Renal pelvis (tissue), 1 donor: ENCODE measurements at regions not wholly inside any gene's neighbourhood (a gene's known extent, or its start where the extent isn't known, plus 50 kb on each side); places are given as distances from the start of the nearest gene placed in this dataset.
A peak's percentile ranks its signal among the peaks of the same experiment; 100 is the strongest.

Experiments used
- DNase-seq: peaks from one replicate; pipeline ENCODE4 v3.0.0-alpha.2; 2013

DNA sequence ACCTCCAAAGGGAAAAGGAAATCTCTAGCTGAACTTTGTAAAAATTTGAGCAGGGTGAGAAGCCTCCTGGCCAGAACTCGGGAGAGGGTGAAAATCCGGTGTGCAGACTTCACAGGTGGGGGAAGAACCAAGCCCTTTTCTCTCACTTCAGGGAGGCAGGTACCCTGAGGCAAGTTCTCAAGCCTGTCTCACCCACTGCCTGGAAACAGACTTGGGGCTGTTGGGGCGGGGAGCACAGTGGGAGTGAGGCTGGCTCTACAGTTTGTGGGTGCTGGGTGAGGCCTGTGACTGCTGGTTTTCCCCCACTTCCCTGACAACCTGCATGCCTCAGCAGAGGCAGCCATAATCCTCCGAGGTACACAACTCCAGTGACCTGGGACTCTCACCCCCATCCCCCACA, 187.1 kb downstream of the KIF4B start:
- no peak for DNase-seq

DNA sequence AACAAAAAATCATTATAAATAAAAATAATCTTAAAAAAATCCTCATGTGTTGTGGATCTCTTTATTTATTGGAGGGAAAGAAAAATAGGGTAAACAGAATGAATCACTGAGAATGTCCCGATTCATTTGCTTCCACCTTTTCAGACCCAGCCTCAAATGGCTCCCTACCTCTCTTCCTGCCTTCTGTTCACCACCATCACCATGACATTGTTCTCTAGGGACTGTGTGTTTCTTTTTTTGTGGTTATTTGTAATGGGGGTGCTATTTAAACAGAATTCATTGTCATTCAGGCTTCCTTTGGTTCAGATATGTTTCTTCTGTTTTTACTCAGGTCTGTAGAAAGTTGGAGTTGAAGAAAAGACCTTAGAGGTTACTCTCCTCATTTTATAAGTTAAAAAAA, 198.2 kb downstream of the KIF4B start:
- no peak for DNase-seq

DNA sequence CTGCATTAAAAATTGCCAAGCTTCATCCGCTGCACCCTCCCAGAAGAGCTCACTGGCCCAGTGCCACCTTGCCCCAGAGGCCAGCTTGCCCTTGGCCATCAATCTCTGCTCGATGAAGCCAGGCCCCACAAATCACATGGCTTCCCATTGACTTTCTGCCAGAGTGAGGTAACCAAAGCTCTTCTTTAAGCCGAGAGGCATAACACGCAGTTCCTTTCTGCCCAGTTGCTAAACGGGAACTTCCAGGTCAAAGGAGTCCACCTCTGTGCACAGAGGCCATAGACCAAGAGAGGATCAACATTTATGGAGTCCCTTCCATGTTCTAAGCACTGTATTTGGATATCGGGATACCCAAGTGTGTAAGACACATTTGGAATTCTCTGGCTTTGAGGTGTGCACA, 208.8 kb downstream of the KIF4B start:
- DNase-seq = no peak

DNA sequence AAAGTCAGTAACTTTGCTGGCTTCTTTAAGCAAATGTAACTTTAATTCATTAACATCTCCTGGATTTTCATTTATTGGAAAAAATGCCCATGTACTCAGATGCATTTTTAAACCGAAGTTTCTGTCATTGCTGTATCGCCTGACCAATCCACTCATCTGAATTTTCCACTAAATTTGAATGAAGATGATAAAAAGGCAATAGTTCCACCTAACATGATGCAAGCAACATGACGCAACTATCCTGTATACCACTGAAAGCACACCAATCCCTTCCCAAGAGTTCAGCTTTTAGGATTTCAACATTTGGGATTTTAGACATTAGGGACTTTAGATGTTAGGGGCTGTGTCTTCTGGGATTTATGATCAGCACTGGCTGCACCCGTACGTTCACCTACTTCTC, 215.6 kb downstream of the KIF4B start:
- no peak for DNase-seq

DNA sequence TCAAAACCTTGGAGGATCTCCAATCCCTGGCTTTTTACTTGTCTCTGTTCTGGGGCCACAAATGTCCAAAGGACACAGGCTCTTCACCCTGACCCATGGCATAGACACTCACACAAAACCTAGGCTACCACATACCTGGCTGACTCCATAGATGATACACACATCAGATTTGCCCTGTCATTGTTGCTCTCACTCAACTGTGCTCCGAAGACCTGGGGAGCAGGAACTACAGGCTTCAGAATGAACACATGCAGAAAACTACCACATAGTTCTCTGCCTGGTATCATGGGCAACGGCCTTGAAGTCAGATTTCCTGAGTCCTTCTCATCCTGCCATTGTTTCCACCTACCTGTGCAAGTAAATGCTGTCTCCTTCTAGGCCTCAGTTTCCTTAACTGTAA, 226.2 kb downstream of the KIF4B start:
- DNase-seq = no peak

DNA sequence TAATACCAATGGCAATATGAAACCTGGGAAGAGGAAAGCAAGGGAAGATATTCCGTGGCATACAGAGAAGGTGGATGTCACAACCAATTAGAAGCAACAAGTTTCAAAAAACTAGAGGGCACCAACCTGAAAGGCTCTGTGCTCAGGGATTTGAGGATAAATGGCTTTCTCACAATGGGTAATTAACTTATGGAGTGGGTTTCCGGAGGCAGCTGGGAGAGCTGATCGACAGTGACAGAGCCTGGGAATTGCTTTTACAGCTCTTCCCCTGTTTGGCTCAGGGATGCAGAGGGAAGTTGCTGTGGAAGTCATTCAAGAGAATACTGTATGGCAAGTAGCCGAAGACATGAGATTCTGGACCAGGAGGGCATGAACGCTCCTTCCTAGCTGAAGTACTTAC, 237.0 kb downstream of the KIF4B start:
- no peak for DNase-seq

DNA sequence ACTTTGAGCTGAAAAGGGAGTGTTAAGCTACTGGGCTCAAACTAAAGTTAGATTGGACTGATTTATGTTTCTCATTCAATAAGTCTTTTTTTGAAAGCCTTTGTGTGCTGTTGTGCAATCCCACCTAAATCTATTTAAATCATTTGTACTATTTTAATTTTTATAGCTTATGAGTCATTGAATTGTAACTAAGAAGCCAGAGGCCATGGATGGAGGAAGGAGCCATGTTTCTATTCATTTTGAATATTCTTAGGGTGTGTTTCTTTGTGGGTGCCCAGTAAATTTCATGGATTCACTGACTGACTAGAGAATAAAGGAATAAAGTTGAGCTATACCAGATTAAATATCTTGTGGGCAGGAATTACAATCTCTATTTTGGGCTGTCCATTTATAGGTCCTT, 238.5 kb downstream of the KIF4B start:
- no peak for DNase-seq

DNA sequence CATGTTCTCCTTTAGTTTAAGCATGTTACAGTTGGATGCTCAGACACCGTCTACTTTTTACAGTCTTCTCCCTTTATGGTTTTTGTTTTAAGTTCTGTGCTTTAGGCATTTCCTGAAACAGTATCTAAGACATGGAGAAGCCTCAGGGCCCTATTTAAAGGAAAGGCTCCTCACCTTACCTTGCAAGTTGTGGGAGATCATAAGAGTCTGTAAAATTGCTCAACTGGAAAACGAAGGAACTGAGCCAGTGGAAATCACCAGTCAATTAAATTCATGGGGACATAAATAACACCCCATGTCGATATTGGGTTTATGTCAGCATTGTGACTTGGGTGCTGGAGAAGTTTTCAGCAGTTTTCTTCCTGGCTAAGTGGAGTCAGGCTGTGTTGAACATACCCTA, 239.2 kb downstream of the KIF4B start:
- no peak for DNase-seq

DNA sequence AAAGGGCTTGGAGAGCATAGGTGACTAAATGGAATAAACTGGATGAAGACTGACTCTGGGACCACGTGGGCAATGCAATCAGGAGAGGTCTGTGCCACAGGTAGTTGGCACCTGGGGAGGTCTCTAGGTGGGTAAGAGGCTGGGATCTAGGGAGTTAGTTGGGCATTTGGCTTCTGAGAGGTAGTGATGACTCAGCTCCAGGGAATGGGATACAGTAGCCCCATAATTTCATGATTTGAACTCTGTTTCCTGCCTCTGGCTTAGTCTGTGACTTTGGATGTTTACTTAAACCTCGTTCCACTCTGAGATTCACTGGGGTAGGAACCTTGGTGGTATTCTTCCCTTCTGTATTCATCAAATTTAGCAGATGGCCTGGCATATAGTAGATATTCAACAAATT, 240.8 kb downstream of the KIF4B start:
- DNase-seq = no peak

DNA sequence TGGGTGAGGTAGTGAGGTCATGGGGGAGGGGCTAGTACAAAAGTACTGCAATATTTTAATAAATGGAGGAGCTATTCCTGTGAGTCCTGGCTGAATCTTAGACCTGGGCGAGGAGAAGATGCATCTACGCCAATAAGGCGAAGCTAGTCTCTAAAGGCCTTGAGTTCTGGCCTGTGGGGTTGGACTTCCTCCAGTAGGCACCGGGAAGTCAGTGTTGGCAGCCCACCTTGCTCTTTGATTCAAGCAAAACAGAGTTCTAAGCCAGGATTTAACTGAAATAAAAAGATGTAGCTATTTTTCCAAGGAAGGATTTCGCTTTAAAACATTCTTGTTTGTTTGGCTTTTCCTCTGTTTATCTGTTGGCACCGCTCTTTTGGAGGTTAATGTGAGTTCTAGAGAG, 244.6 kb downstream of the KIF4B start:
- DNase-seq = no peak

DNA sequence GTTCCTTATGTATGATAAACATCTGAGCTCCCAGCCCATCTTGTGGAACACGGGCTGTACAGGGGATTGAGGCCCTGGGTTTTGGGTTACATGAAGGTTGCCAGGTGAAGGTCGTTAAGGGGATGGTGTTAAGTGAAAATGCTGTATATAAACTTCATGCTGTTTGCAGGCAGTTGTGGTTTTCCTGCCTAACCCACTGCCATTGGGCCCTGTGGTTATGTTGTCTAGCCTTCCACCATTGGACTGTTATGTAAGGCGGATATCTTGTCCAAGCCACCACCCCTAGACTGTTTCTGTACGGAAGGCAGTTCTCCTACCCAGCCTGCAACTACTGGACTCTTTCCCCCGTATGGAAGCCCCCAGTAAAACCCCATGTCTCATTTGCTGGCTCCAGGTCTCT, 246.1 kb downstream of the KIF4B start:
- DNase-seq = no peak

DNA sequence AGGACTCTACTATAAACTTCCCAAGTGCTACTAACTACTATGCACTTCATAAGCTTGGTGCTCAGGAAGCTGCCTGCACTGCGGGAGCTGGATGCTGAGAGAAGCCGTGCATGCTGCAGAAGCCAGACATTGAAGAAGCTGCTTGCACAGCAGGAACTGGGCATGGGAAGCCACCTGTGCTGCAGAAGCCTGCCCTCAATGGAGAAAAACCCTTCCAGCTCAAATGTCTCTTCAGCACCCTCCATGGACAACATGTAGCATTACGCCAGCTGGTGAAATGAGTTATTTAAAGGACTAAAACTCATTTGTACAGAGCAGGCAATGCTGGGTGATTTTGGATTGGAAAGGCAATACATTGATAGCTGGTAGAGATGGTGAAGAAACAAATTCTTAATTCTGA, 247.2 kb downstream of the KIF4B start:
- no peak for DNase-seq

DNA sequence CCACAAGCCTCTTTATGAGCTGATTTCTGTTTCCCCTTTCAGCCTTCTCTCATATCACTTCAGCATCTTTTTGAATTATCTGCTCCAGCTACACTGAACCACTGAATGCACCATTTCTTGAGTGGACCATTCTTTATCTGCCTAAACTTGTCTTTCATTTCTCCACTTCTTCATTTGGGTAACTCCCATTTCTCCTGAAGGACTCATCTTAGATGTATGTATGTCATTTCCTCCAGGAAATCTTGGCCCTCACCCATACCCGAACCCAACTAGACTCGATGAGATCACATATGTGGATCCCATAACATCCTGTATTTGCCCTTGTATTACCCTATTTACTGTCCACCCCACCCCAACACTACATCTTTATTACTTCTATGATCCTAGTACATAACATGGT, 249.8 kb downstream of the KIF4B start:
- no peak for DNase-seq

DNA sequence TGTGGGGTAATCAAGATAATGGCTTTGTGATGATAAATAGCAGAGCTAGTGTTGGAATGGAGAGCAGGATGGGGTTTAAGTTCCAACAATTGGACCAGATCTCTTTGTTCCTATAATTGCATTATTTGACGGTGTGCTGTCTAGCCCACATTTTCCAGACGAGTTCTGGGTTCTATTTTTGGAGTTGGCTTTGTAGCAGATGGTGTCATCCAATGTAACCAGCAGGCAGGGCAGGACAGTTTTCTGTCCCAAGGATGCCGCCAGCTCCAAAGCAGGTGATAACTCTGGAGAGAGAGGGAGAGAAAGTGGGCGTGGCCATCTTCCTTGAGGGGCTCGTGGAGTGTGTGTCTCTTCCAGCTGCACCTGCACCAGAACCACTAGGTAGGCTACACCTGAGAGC, 251.3 kb downstream of the KIF4B start:
- no peak for DNase-seq

DNA sequence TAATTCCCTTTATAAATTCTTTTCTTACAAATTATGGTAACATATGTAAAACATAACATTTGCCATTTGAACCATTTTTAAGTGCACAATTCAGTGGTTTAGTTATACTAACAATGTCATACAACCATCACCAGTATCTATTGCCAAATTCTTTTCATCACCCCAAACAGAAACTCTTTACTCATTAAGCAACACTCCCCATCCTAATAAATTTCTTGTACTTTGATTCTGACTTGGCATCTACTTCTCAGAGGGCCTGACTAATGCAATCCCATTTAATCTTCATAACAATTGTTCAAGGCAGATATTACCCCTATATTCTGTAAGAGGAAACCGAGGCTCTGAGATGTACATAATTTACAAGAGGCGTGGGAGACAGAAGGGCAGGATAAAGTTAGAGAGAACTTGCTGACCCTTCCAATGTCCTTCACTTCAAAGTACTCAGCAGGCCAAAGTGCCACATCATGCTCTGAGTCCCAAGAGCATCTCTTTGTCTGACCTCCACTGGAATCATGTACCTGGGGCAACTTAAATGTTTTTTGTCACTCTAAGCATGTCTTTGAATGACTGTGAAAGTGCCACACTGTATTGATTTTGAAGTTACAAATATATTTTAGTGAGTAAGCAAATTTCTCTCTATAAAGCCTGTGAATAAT, 255.3 kb downstream of the KIF4B start:
- DNase-seq = no peak

DNA sequence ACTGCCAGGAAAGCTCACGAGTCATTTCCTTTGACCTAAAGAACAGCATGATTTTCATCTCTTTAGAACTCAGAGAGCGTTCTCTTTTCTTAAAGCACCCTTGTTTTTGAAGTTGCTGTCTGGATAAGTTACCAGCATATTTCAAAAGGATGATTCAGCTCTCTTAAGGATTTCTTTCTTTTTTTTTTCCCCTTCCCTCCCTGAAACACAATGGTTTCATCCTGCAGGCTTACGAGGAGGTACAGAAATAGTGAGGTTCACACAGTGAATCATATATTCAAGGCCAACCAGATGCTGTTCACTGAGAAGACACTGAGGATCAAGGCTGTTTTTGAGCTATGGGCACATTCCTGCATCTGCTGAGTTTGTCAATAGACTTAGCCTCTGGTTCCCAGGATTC, 257.2 kb downstream of the KIF4B start:
- no peak for DNase-seq

DNA sequence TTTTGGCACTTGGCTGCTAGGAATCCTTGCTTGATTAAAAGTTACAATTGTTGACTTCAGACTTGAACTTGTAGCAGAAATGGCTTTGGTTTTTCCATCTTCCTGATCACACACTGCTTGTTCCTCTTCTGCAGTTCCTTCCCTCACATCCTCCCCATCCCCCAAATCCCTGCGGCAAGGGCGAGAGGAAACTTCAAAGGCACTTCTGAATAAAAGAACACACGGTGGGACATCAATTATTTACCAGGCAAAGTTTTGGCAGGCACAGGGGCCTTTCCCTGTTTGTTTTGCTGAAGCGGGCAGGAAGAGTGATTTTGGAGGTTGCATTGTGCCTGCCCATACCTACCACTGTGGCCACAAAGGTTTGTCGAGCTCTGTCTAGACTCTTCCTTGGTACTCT, 260.9 kb downstream of the KIF4B start:
- DNase-seq = no peak

DNA sequence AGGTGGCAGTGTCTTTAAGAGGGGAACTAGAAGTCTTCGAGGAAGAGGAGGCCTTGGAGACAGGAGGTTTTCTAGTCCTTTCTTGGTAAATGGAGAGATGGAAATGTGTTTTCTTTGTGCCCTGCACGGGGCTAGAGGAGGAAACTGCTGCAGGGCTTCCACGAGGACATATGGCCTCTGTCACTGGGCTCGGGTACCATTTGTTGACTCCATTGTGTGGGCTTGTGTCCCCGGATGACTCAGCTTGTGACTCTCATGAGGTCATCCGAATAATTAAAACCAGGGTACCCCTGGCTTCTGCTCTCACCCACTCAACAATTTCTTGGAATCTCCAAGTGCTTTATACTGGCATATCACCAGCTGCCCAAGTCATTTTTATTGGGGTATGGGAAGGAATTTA, 261.7 kb downstream of the KIF4B start:
- no peak for DNase-seq

DNA sequence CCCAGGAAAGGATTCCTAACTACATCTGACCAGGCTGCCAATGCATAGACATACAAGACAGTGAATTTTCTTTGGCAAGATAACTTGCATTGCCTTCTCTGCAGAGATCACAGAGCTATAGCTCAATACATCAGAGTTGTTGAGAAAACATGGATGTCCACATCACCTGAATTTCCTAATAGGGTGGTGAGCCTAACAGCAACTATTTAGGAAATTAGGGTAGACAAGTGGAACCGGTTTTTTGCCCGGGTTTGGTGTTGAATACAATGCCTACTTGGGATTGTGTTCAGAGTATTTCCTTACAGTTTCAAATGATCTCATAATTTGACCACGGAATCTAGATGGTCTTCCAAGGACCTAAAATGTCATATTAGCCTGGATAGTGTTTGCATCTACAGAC, 262.7 kb downstream of the KIF4B start:
- DNase-seq = no peak

DNA sequence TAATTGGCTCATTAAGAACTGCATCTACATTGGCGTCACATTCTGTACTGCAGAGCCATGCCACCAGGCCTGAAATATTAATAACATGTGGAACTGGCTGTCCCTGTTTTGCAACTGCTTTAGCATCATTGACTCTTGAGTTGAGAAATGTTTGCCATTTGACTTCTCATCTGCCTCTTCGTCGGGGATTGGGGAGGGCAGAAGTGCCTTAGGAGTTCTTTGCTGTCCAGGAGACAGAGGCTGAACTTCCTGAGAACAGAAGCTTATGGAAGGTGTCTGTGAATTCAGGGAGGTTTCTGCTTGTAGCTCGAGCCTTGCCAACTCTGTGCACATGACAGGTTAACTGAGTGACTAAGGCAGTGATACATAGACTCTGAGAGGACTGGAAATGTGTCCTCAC, 265.0 kb downstream of the KIF4B start:
- DNase-seq = no peak

DNA sequence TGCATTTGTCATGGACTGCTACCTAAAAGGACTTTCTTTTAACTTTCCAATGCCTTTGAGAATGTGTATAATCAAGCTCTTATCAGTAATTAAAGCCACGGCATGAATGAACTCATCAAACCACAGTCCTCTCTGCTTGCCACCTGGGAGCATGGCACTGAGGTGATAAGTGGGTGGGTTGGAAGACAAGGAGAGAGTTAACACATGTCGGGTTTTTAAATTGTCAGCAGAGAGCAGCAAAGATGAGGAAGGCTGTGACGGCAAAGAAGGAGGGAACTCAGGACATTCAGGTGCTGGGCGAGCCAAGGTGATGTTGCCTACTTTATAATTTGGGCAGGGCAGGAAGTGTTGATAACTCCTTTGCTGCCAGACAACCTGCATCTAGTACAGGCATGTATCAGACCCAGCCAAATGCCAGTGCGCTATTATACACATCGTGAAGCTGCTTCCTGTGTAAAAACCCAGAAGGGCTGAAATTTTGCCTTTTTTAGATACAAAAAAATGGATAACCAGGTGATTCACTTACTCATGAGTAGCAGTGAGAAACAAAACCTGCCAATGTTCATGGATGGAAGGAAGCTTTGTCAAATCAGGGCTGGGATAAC, 269.1 kb downstream of the KIF4B start:
- no peak for DNase-seq

DNA sequence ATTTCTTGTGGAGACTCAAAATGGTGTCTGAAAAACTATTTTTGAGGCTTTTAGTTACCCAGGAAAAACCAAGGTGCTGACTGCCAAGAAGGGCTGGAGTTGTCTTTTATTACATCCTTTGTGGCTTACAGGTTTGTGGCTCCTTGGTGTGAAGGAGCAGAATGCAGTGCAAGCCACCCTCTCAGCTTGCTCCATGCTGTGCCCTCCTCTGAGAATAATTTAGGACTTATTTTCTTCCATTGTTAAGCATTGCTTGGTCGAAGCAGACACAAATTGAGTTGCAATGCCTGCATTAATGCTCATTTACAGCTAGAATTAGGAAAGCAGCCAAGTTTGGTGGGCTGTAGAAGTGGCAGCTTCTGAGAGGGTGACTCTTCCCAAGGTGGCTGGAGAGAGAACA, 272.2 kb downstream of the KIF4B start:
- no peak for DNase-seq

DNA sequence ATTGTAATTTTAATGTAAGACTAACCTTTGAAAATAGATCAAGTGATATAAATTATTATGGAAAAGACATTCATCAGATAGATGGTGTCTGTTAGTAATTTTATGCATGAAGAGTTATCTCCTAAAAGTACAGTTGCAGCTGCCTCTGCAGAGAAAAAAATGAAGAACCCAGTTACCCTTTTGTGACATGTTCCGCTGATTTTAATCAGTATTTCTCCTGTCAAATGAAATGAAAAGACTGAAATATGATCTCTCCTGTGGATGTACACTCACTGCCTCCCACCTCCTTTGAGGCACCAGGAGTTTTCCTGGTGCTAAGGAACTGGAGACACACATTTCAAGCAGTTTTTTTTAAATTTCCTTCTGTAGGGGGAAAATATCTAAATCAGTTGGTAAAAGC, 277.4 kb downstream of the KIF4B start:
- peak; percentile 41 for DNase-seq

DNA sequence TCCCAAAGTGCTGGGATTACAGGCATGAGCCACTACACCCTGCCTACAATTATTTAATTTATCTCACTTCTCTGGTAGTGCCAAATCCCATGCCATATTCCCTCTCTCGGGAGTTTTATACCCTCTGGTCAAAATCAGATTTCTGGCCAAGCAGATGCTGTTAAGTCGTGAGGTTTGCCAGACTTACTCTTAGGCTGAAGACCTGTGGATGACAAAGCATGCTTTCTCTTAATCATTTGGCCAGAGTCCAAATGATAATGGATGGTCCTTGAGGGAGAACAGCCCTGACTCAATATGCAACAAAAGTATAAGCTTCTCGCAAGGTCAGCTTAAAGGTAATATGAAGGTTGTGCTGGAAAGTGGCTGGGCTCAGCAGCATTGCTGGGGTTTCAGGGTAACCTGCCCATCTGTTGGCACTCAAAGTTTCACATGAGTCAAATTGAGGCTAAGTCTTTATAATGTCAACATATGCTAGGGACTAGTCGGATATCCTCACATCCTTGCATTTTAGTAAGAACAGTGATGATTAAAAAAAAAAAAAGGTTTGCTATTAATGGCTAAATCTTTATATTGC, 280.1 kb downstream of the KIF4B start:
- no peak for DNase-seq
